A549 (cell line): ENCODE measurements at regions not wholly inside any gene's neighbourhood (a gene's known extent, or its start where the extent isn't known, plus 50 kb on each side); places are given as distances from the start of the nearest gene placed in this dataset.

ENCODE experiments used
- BHLHE40 ChIP-seq: IDR thresholded peaks from 2 replicates; pipeline ENCODE4 v1.6.1; 2012; ENCODE audit warnings: low read depth, low read length, inconsistent platforms
- EP300 ChIP-seq, 2 experiments: fragments of >200 bp; sonication (Bioruptor Twin); formaldehyde crosslinking; IDR thresholded peaks; 2 replicates in 1 of 2; 3 replicates in 1 of 2; pipeline ENCODE4 v1.6.1; 2016 to 2017
- ESRRA ChIP-seq: fragments of 150-350 bp; IDR thresholded peaks from 2 replicates; pipeline ENCODE4 v1.6.1; 2014; ENCODE audit warnings: mild to moderate bottlenecking, low read length, borderline replicate concordance
- FOSL2 ChIP-seq, 2 experiments: fragments of 450-650 bp in 1 of 2; fragments of >200 bp in 1 of 2; sonication (Bioruptor Twin) in 1 of 2; formaldehyde crosslinking; IDR thresholded peaks; 2 replicates each; pipeline versions ENCODE4 v1.5.0 to v1.6.1; 2016 to 2020; ENCODE audit warnings: mild to moderate bottlenecking in 1 of 2, moderate library complexity in 1 of 2
- FOXS1 ChIP-seq: fragments of 250-450 bp; sonication (Bioruptor Pico); IDR thresholded peaks from 2 replicates; pipeline ENCODE4 v1.5.0; 2020; ENCODE audit warnings: mild to moderate bottlenecking, moderate library complexity
- HOXA7 ChIP-seq: fragments of 250-450 bp; sonication (Bioruptor Pico); IDR thresholded peaks from 2 replicates; pipeline ENCODE4 v1.5.0; 2020; ENCODE audit warnings: mild to moderate bottlenecking, moderate library complexity
- MAX ChIP-seq: IDR thresholded peaks from 2 replicates; pipeline ENCODE4 v1.6.1; 2012
- POLR2A ChIP-seq: IDR thresholded peaks from 2 replicates; pipeline ENCODE4 v1.6.1; 2012; ENCODE audit warnings: mild to moderate bottlenecking, low read length
- SMC3 ChIP-seq: fragments of >200 bp; sonication (Bioruptor Twin); formaldehyde crosslinking; IDR thresholded peaks from 3 replicates; pipeline ENCODE4 v1.6.1; 2018; ENCODE audit warnings: inconsistent platforms
- TFCP2L1 ChIP-seq: fragments of 250-450 bp; sonication (Bioruptor Pico); IDR thresholded peaks from 2 replicates; pipeline ENCODE4 v1.5.0; 2021; ENCODE audit warnings: mild to moderate bottlenecking
- TF ChIP-seq, protein P1 (sequence below): fragments of >200 bp; sonication (Bioruptor Twin); formaldehyde crosslinking; IDR thresholded peaks from 3 replicates; pipeline ENCODE4 v1.5.1; 2016
- TF ChIP-seq, protein P2 (sequence below): fragments of 200-600 bp; sonication (generic); IDR thresholded peaks from 2 replicates; pipeline ENCODE4 v1.6.1; 2016; ENCODE audit warnings: antibody characterized with exemption, mild to moderate bottlenecking, moderate library complexity

- TF ChIP-seq, protein P1, sequence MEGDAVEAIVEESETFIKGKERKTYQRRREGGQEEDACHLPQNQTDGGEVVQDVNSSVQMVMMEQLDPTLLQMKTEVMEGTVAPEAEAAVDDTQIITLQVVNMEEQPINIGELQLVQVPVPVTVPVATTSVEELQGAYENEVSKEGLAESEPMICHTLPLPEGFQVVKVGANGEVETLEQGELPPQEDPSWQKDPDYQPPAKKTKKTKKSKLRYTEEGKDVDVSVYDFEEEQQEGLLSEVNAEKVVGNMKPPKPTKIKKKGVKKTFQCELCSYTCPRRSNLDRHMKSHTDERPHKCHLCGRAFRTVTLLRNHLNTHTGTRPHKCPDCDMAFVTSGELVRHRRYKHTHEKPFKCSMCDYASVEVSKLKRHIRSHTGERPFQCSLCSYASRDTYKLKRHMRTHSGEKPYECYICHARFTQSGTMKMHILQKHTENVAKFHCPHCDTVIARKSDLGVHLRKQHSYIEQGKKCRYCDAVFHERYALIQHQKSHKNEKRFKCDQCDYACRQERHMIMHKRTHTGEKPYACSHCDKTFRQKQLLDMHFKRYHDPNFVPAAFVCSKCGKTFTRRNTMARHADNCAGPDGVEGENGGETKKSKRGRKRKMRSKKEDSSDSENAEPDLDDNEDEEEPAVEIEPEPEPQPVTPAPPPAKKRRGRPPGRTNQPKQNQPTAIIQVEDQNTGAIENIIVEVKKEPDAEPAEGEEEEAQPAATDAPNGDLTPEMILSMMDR: no peak
- no peak for TF ChIP-seq HOXA7
- no peak for TF ChIP-seq FOSL2 (IDR thresholded peaks at IDR 0.05)
- TF ChIP-seq FOSL2 (CRISPR knock-in tag; IDR thresholded peaks at IDR 0.05): no peak
- TF ChIP-seq MAX: no peak
- TF ChIP-seq BHLHE40: no peak
- no peak for TF ChIP-seq EP300 (IDR thresholded peaks at IDR 0.05)
- TF ChIP-seq POLR2A: no peak
- no peak for TF ChIP-seq ESRRA
- no peak for TF ChIP-seq FOXS1 (CRISPR knock-in tag)
- TF ChIP-seq, protein P2, sequence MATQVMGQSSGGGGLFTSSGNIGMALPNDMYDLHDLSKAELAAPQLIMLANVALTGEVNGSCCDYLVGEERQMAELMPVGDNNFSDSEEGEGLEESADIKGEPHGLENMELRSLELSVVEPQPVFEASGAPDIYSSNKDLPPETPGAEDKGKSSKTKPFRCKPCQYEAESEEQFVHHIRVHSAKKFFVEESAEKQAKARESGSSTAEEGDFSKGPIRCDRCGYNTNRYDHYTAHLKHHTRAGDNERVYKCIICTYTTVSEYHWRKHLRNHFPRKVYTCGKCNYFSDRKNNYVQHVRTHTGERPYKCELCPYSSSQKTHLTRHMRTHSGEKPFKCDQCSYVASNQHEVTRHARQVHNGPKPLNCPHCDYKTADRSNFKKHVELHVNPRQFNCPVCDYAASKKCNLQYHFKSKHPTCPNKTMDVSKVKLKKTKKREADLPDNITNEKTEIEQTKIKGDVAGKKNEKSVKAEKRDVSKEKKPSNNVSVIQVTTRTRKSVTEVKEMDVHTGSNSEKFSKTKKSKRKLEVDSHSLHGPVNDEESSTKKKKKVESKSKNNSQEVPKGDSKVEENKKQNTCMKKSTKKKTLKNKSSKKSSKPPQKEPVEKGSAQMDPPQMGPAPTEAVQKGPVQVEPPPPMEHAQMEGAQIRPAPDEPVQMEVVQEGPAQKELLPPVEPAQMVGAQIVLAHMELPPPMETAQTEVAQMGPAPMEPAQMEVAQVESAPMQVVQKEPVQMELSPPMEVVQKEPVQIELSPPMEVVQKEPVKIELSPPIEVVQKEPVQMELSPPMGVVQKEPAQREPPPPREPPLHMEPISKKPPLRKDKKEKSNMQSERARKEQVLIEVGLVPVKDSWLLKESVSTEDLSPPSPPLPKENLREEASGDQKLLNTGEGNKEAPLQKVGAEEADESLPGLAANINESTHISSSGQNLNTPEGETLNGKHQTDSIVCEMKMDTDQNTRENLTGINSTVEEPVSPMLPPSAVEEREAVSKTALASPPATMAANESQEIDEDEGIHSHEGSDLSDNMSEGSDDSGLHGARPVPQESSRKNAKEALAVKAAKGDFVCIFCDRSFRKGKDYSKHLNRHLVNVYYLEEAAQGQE: no peak
- TF ChIP-seq TFCP2L1 (CRISPR knock-in tag): no peak
- TF ChIP-seq SMC3: no peak
These were observed 98.0 kb upstream of the SLC25A36 start for GRCh38 chr3:140843656-140844055.
